ENCODE measurements at regions not wholly inside any gene's neighbourhood (a gene's known extent, or its start where the extent isn't known, plus 50 kb on each side); places are given as distances from the start of the nearest gene placed in this dataset.

- TF ChIP-seq CHD7 (IDR thresholded peaks at IDR 0.05; ENCODE audit: insufficient replicate concordance, low read length) = no peak
- no peak for TF ChIP-seq SIRT6 (IDR thresholded peaks at IDR 0.05; ENCODE audit: low read length)
- TF ChIP-seq BACH1 (IDR thresholded peaks at IDR 0.05; ENCODE audit: low read length) = no peak
- TF ChIP-seq KDM4A (IDR thresholded peaks at IDR 0.05; ENCODE audit: low read depth, low read length, severe bottlenecking) = no peak
Observed at GRCh38 chr2:242060212-242060835, 190.8 kb downstream of the RTP5 start (continued).

All from H1 (cell line).